Testis (tissue), 2 donors: ENCODE measurements at regions not wholly inside any gene's neighbourhood (a gene's known extent, or its start where the extent isn't known, plus 50 kb on each side); places are given as distances from the start of the nearest gene placed in this dataset.

Source experiments
- POLR2A ChIP-seq: fragments of 450-650 bp; IDR thresholded peaks from one replicate; pipeline ENCODE4 v1.6.1; 2017; ENCODE audit warnings: antibody characterized with exemption, mild to moderate bottlenecking, moderate library complexity
- TF ChIP-seq, protein P1 (sequence below), 3 experiments: fragments of 450-650 bp in 2 of 3; fragments of 200-600 bp in 1 of 3; sonication (generic) in 1 of 3; IDR thresholded peaks; one replicate each; pipeline ENCODE4 v1.5.1; 2016 to 2019; ENCODE audit warnings: antibody characterized with exemption in 3 of 3, mild to moderate bottlenecking in 2 of 3, moderate library complexity in 1 of 3

DNA sequence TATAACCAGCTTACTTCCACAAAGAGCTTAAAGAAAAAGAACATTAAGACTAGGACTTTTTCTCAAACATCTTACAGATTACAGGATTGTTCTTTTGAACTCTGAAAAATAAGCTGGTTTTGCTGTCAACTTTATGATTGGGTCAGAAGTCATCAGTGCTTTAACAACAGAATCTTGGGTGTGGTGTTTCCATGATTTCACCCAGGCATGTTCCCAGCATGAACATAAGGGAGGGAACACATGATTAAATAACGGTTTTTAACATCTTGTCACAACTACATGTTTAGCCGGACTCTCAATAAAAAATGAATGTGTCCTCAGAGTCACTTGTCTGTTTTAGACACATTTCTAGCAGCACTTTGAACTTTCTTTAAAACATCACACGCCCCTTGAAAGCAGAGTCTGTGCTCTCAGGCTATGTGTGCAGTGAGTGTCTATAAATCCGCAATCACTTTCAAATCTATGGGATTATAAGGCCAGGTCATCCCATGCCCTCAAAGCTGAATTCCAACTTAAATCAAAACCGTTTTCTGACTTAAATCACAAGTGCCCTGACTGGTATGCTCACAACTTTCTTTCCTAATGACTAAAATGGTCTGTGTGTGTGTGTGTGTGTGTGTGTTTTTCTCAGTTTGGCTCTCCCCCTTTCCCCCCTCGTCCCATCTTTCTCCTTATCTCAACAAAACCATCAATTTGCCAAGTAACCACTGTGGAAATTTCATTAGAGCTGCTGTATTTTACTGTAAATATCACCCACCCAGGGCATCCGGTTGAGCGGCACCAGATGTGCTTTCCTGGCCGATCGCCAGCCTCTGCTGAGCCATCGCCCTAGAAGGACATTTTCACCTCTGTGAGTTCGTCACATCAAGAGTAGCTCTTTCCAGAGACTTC lies 216.8 kb upstream of the DTNBP1 start:
- no peak for TF ChIP-seq POLR2A
- TF ChIP-seq, protein P1, sequence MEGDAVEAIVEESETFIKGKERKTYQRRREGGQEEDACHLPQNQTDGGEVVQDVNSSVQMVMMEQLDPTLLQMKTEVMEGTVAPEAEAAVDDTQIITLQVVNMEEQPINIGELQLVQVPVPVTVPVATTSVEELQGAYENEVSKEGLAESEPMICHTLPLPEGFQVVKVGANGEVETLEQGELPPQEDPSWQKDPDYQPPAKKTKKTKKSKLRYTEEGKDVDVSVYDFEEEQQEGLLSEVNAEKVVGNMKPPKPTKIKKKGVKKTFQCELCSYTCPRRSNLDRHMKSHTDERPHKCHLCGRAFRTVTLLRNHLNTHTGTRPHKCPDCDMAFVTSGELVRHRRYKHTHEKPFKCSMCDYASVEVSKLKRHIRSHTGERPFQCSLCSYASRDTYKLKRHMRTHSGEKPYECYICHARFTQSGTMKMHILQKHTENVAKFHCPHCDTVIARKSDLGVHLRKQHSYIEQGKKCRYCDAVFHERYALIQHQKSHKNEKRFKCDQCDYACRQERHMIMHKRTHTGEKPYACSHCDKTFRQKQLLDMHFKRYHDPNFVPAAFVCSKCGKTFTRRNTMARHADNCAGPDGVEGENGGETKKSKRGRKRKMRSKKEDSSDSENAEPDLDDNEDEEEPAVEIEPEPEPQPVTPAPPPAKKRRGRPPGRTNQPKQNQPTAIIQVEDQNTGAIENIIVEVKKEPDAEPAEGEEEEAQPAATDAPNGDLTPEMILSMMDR (IDR thresholded peaks at IDR 0.05): no peak
